Breast epithelium (tissue), 4 donors: ENCODE measurements at regions not wholly inside any gene's neighbourhood (a gene's known extent, or its start where the extent isn't known, plus 50 kb on each side); places are given as distances from the start of the nearest gene placed in this dataset.

ENCODE experiments used
- DNase-seq, 2 donors: peaks; one replicate each; pipeline ENCODE4 v3.0.0-alpha.2; 2019; ENCODE audit warnings: low spot score in 2 of 2
- H3K27ac ChIP-seq, 2 donors: fragments of 200-600 bp; sonication (generic) in 1 of 2; one replicate each; pipeline ENCODE4 v1.5.1; 2016 to 2019; ENCODE audit warnings: mild to moderate bottlenecking in 1 of 2
- H3K27me3 ChIP-seq, 2 donors: fragments of 200-600 bp; sonication (generic) in 1 of 2; one replicate each; pipeline versions ENCODE4 v1.5.1 to v1.6.0; 2017 to 2019; ENCODE audit warnings: control low read depth in 1 of 2, mild to moderate bottlenecking in 1 of 2
- H3K36me3 ChIP-seq: fragments of 200-600 bp; one replicate; pipeline ENCODE4 v1.5.1; 2019
- H3K4me1 ChIP-seq, 2 donors: fragments of 200-600 bp; sonication (generic); one replicate each; pipeline ENCODE4 v1.5.1; 2016 to 2019; ENCODE audit warnings: control low read depth in 1 of 2
- H3K4me3 ChIP-seq, 3 donors: fragments of 200-600 bp; sonication (generic); 1 replicate in 2 of 3; 2 replicates in 1 of 3; pipeline ENCODE4 v1.5.1; 2016 to 2019; ENCODE audit warnings: mild to moderate bottlenecking in 3 of 3, moderate library complexity in 2 of 3
- H3K9me3 ChIP-seq, 2 donors: fragments of 200-600 bp; sonication (generic) in 1 of 2; one replicate each; pipeline ENCODE4 v1.5.1; 2016 to 2019; ENCODE audit warnings: control low read depth in 1 of 2
- CTCF ChIP-seq, 3 donors: fragments of 450-650 bp; IDR thresholded peaks; one replicate each; pipeline ENCODE4 v1.5.1; 2016 to 2017; ENCODE audit warnings: antibody characterized with exemption in 3 of 3, mild to moderate bottlenecking in 3 of 3, moderate library complexity in 3 of 3
- POLR2A ChIP-seq: fragments of 450-650 bp; IDR thresholded peaks from one replicate; pipeline ENCODE4 v1.6.1; 2016; ENCODE audit warnings: antibody characterized with exemption, mild to moderate bottlenecking, moderate library complexity
- POLR2AphosphoS5 ChIP-seq, 3 donors: sonication (generic); formaldehyde crosslinking; IDR thresholded peaks; one replicate each; pipeline ENCODE4 v1.6.1; 2017; ENCODE audit warnings: antibody characterized with exemption in 3 of 3
- intact Hi-C: fragments of 100-400 bp; cut with DNase I; formaldehyde crosslinking; loops from one replicate; pipeline ENCODE4 v1.15.1; 2023; ENCODE audit warnings: low total_unique reads

GRCh38 chr5:4252385-4252784 lies 656.8 kb downstream of the IRX1 start:
- no peak overlapping the region for H3K27ac ChIP-seq
- TF ChIP-seq CTCF (IDR thresholded peaks at IDR 0.05): no peak
- no peaks in the 10 kb centered on the region for H3K27me3 ChIP-seq
- no peaks in the 10 kb centered on the region for H3K9me3 ChIP-seq
- no peaks in the 10 kb centered on the region for H3K4me1 ChIP-seq
- H3K36me3 ChIP-seq: no peaks in the 10 kb centered on the region
- H3K4me3 ChIP-seq: no peak overlapping the region
- intact Hi-C loops: no loop called here
- DNase-seq: no peak

- no peak for DNase-seq
- H3K4me3 ChIP-seq: no peak overlapping the region
- no peaks in the 10 kb centered on the region for H3K9me3 ChIP-seq
- H3K27me3 ChIP-seq: no peaks in the 10 kb centered on the region
- no peaks in the 10 kb centered on the region for H3K36me3 ChIP-seq
- TF ChIP-seq POLR2A (no peak), POLR2AphosphoS5 (IDR thresholded peaks at IDR 0.05) (no peak), CTCF (IDR thresholded peaks at IDR 0.05) (no peak)
- intact Hi-C loops: no loop called here
- no peak overlapping the region for H3K27ac ChIP-seq
- H3K4me1 ChIP-seq: no peaks in the 10 kb centered on the region
These were observed 659.1 kb downstream of the IRX1 start for GRCh38 chr5:4254736-4255135.

- H3K4me3 ChIP-seq: no peak overlapping the region
- H3K4me1 ChIP-seq: no peaks in the 10 kb centered on the region
- no peak overlapping the region for H3K27ac ChIP-seq
- intact Hi-C loops: no loop called here
- H3K27me3 ChIP-seq: no peaks in the 10 kb centered on the region
- no peak for TF ChIP-seq POLR2A
- no peak for TF ChIP-seq CTCF (IDR thresholded peaks at IDR 0.05)
- TF ChIP-seq POLR2AphosphoS5 (IDR thresholded peaks at IDR 0.05): no peak
- no peaks in the 10 kb centered on the region for H3K36me3 ChIP-seq
- H3K9me3 ChIP-seq: no peaks in the 10 kb centered on the region
- DNase-seq: no peak
These were observed 659.8 kb downstream of the IRX1 start for GRCh38 chr5:4255441-4255840.

GRCh38 chr5:4258170-4258569 lies 662.5 kb downstream of the IRX1 start:
- no peak for TF ChIP-seq CTCF (IDR thresholded peaks at IDR 0.05)
- no peak for TF ChIP-seq POLR2A
- TF ChIP-seq POLR2AphosphoS5 (IDR thresholded peaks at IDR 0.05): no peak

GRCh38 chr5:4271193-4271592 lies 675.6 kb downstream of the IRX1 start:
- Histone ChIP-seq H3K27ac (no peak overlapping the region), H3K4me1 (no peaks in the 10 kb centered on the region), H3K9me3 (peaks cover 9 to 14% of the 10 kb centered on the region in 2 donors), H3K4me3 (no peak overlapping the region), H3K27me3 (no peaks in the 10 kb centered on the region), H3K36me3 (no peaks in the 10 kb centered on the region)
- TF ChIP-seq POLR2A: no peak
- no peak for TF ChIP-seq CTCF (IDR thresholded peaks at IDR 0.05)
- no peak for TF ChIP-seq POLR2AphosphoS5 (IDR thresholded peaks at IDR 0.05)
- DNase-seq: no peak
- intact Hi-C loops: no loop called here

More at GRCh38 chr5:4258170-4258569, 662.5 kb downstream of the IRX1 start:
- peak in 1 of 2 donors; percentile 50 for DNase-seq
- H3K9me3 ChIP-seq: no peaks in the 10 kb centered on the region
- intact Hi-C loops: no loop called here
- H3K27me3 ChIP-seq: no peaks in the 10 kb centered on the region
- no peaks in the 10 kb centered on the region for H3K4me1 ChIP-seq
- H3K4me3 ChIP-seq: peak overlapping the region in 2 of 3 donors; percentile 17 to 31
- peak overlapping the region; percentile 20 to 26 for H3K27ac ChIP-seq
- no peaks in the 10 kb centered on the region for H3K36me3 ChIP-seq
